Esophagus muscularis mucosa (tissue), 4 donors: ENCODE measurements at regions not wholly inside any gene's neighbourhood (a gene's known extent, or its start where the extent isn't known, plus 50 kb on each side); places are given as distances from the start of the nearest gene placed in this dataset.

Experiments
- DNase-seq: peaks from one replicate; pipeline ENCODE4 v3.0.0-alpha.2; 2017; ENCODE audit errors: extremely low spot score
- H3K27ac ChIP-seq, 4 donors: fragments of 200-600 bp; sonication (generic); replicated peaks in 1 of 4; 1 replicate in 3 of 4; 2 replicates in 1 of 4; pipeline ENCODE4 v1.5.1; 2016 to 2019; ENCODE audit warnings: mild to moderate bottlenecking in 1 of 4
- H3K27me3 ChIP-seq, 4 donors: fragments of 200-600 bp; sonication (generic); one replicate each; pipeline versions ENCODE4 v1.5.1 to v1.6.0; 2016 to 2019
- H3K36me3 ChIP-seq, 4 donors: fragments of 200-600 bp; sonication (generic); one replicate each; pipeline ENCODE4 v1.5.1; 2016 to 2019
- H3K4me1 ChIP-seq, 4 donors: fragments of 200-600 bp; sonication (generic); one replicate each; pipeline ENCODE4 v1.5.1; 2016 to 2019
- H3K4me3 ChIP-seq, 4 donors: fragments of 200-600 bp; sonication (generic); 1 replicate in 2 of 4; 2 replicates in 2 of 4; pipeline ENCODE4 v1.5.1; 2016 to 2019; ENCODE audit warnings: mild to moderate bottlenecking in 4 of 4, moderate library complexity in 1 of 4
- H3K9me3 ChIP-seq, 4 donors: fragments of 200-600 bp; sonication (generic); 1 replicate in 3 of 4; 2 replicates in 1 of 4; pipeline ENCODE4 v1.5.1; 2016 to 2019
- CTCF ChIP-seq, 3 experiments: fragments of 200-600 bp in 2 of 3; fragments of 450-650 bp in 1 of 3; sonication (generic) in 2 of 3; IDR thresholded peaks; one replicate each; pipeline ENCODE4 v1.5.1; 2017 to 2019; ENCODE audit warnings: antibody characterized with exemption in 3 of 3, mild to moderate bottlenecking in 2 of 3, moderate library complexity in 1 of 3
- EP300 ChIP-seq: sonication (generic); formaldehyde crosslinking; IDR thresholded peaks from one replicate; pipeline ENCODE4 v1.6.1; 2017; ENCODE audit warnings: antibody characterized with exemption
- POLR2A ChIP-seq: fragments of 450-650 bp; IDR thresholded peaks from one replicate; pipeline ENCODE4 v1.6.1; 2017; ENCODE audit warnings: antibody characterized with exemption, moderate library complexity, mild to moderate bottlenecking, low read depth
- POLR2AphosphoS5 ChIP-seq, 2 donors: sonication (generic); formaldehyde crosslinking; IDR thresholded peaks; one replicate each; pipeline ENCODE4 v1.6.1; 2017; ENCODE audit warnings: antibody characterized with exemption in 2 of 2
- WGBS: methylation state at CpG from one replicate; pipeline ENCODE4 v1.1.5; 2018; 5-methylcytosine and 5-hydroxymethylcytosine counted together
- intact Hi-C: fragments of 100-400 bp; cut with DNase I; formaldehyde crosslinking; loops from one replicate; pipeline ENCODE4 v1.15.1; 2023

- H3K4me3 ChIP-seq = peak overlapping the region; percentile 44 to 62 (median 52)
- no peak overlapping the region for H3K27ac ChIP-seq
- H3K9me3 ChIP-seq = no peaks in the 10 kb centered on the region
- intact Hi-C loops = loop anchor here (5.0 kb wide), 2 partner anchors 345 to 715 kb away; no protein-coding TSS in a partner anchor
- 8% methylated on average over 26 of the region's 43 CpGs for WGBS
- H3K36me3 ChIP-seq = no peaks in the 10 kb centered on the region
- TF ChIP-seq EP300 (no peak), CTCF (IDR thresholded peaks at IDR 0.05) (peak in 2 of 3 experiments; percentile 83 to 88)
- peaks cover 5 to 10% (median 7%) of the 10 kb centered on the region in 4 donors for H3K4me1 ChIP-seq
- no peak for DNase-seq
- peaks cover 0 to 16% (median 0%) of the 10 kb centered on the region in 4 donors for H3K27me3 ChIP-seq
Observed at GRCh38 chr7:35537067-35538023, 157.6 kb downstream of the HERPUD2 start.

- Histone ChIP-seq H3K4me1 (peaks cover 5 to 10% (median 7%) of the 10 kb centered on the region in 4 donors), H3K27ac (no peak overlapping the region), H3K4me3 (no peak overlapping the region), H3K9me3 (no peaks in the 10 kb centered on the region), H3K36me3 (no peaks in the 10 kb centered on the region), H3K27me3 (peaks cover 0 to 16% (median 0%) of the 10 kb centered on the region in 4 donors)
- DNase-seq = no peak
- intact Hi-C loops = loop anchor here (5.0 kb wide), 2 partner anchors 344 to 714 kb away; no protein-coding TSS in a partner anchor
- no peak for TF ChIP-seq CTCF (IDR thresholded peaks at IDR 0.05)
- TF ChIP-seq POLR2A = no peak
- no peak for TF ChIP-seq EP300
- no peak for TF ChIP-seq POLR2AphosphoS5 (IDR thresholded peaks at IDR 0.05)
- WGBS = 82% methylated on average over 11 of the region's 11 CpGs
Observed at GRCh38 chr7:35536396-35536826, 158.5 kb downstream of the HERPUD2 start.

DNA sequence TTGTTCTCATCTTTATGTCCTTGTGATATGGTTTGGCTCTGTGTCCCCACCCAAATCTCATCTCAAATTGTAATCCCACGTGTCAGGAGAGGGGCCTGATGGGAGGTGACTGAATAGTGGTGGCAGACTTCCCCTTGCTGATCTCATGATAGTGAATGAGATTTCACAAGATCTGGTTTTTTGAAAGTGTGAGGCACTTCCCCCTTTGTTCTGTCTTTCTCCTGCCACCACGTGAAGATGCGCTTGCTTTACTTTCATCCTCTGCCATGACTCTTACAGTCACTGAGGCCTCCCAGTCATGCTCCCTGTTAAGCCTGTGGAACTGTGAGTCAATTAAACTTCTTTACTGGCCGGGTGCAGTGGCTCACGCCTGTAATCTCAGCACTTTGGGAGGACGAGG, 161.0 kb downstream of the HERPUD2 start:
- TF ChIP-seq POLR2A (no peak), EP300 (no peak), POLR2AphosphoS5 (IDR thresholded peaks at IDR 0.05) (no peak), CTCF (IDR thresholded peaks at IDR 0.05) (no peak)
- Histone ChIP-seq H3K27ac (no peak overlapping the region), H3K4me1 (peaks cover 5 to 10% (median 7%) of the 10 kb centered on the region in 4 donors), H3K36me3 (no peaks in the 10 kb centered on the region), H3K9me3 (no peaks in the 10 kb centered on the region), H3K4me3 (no peak overlapping the region), H3K27me3 (peaks cover 0 to 22% (median 0%) of the 10 kb centered on the region in 4 donors)
- no peak for DNase-seq
- 69% methylated on average over 6 of the region's 6 CpGs for WGBS
- intact Hi-C loops = no loop called here

DNA sequence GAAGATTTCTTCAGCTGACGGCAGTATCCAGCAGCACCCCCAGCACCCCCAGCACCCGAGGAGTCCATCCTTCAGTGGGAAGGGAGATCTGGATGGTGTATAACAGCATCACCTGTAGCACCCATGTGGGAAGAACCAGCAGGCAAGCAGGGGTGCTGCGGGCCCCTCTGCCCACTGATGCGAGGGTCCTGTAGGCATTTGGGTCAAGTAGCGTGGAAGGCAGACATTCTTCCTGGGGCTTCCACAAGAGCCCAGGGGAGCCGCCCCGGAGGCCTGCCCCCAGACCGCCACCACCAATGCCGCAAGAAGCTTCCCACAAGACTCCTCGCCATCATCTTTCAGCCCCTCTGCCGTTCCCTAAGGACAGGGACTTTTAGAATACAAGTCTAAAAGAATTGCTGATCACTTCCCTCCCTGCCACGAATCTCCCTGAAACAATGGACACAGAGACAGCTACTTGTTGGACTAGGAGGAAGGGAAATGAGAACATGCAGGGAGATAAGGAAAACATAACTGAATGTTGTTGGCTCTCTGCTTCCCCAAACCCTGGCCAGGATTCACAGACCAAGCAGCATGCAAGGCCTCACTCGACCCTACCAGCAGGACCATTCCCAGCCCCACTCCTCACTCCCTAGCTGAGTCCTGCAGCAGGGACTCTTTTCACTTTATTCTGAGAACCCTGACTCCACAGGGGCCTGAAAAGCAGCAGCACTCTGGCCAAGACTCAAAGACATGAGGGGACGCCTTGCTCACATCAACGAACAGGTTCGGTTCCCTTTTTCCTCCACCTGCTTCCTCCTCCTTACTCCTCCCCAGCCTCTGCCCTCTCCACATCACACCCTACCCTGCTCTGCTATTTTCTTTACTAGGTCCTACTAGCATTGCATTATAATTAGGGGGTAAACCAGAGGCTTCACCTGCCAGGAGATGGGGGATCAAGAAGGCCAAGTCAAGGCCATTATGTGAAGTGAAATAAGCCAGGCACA, 164.5 kb downstream of the HERPUD2 start:
- TF ChIP-seq EP300 = no peak
- no peak for TF ChIP-seq POLR2A
- no peak for TF ChIP-seq POLR2AphosphoS5 (IDR thresholded peaks at IDR 0.05)
- no peak for TF ChIP-seq CTCF (IDR thresholded peaks at IDR 0.05)
- WGBS = 83% methylated on average over 15 of the region's 16 CpGs
- intact Hi-C loops = no loop called here

More for the DNA sequence above, 164.5 kb downstream of the HERPUD2 start:
- H3K27ac ChIP-seq = no peak overlapping the region
- H3K9me3 ChIP-seq = no peaks in the 10 kb centered on the region
- H3K27me3 ChIP-seq = peaks cover 0 to 15% (median 0%) of the 10 kb centered on the region in 4 donors
- H3K4me1 ChIP-seq = no peaks in the 10 kb centered on the region
- no peak overlapping the region for H3K4me3 ChIP-seq
- DNase-seq = no peak
- H3K36me3 ChIP-seq = no peaks in the 10 kb centered on the region
